T1000 (cell line): ENCODE measurements at regions not wholly inside any gene's neighbourhood (a gene's known extent, or its start where the extent isn't known, plus 50 kb on each side); places are given as distances from the start of the nearest gene placed in this dataset.

Experiments used
- DNase-seq: peaks from one replicate; lab custom pipeline; 2025; ENCODE audit warnings: mixed read lengths; lab: John Stamatoyannopoulos, UW

DNA sequence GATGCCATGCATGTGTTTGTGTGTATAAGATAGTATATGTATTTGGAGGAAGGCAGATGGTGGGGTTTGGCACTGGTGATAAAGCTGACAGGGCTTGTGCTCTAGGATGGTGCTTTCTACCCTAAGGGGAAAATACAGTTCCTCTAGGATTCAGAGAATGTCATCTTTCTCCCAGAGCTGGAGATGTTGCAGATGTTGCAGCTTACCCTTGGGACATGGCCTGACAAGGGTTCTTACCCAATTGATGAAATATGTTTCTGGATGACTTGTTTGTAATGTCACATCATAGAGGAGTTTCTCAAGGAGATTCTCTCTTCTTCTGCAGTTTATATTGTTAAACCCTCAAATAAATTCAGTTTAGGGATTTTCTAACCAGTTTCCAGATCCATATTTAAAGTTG is 52.5 kb upstream of the PITX2 start:
- DNase-seq, result no peak

DNA sequence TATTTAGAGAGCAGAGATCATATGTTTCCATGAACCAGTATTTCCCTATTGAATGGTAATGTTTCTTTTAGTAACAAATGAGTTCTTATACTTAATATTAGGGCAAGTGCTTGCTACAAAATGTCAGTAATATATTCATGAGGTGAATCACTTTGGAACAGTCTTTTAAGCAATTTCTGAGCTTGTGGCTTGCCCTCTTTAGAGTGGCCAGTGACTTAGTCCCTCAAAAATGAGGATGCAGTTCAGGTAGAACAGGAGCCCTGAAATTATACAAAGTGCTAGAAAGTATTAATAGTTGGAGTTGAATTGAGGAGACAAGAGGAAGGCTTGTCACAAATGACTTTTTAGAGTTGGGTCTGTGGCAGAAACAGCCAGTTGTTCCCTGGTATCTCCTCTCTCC is 53.4 kb upstream of the PITX2 start:
- no peak for DNase-seq

DNA sequence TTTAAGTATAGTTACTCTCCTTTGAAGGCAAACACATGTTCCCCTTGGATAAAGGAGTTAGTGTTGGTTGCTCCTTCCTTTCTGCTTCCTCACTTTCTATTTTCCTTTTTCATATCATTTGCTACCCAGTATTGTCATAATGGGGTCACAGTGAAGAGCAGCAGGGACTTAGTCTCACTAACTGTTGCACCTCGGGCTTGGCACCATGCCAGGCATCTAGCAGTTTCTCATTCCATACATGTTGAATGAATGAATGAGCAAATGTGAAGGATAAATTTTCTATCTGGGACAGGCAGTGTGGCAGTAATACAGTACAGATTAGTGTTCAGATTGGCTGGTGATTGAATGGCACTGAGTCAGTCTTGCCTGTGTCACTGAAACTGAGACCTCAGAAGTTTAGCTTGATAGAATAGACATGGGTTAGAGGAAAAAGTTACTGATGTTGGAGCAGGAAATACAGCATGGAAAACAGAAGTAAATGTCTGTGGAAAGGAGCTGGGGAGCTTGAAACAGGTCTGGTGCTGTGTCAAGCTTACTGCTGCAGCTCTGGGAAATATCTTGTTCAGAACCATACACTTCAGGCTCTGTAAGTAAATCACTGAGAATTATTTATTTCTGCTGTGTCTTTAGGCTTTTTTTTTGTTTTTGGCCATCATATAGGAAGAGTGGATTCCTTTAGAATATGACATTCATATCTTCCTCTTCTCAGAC is 55.8 kb upstream of the PITX2 start:
- no peak for DNase-seq

DNA sequence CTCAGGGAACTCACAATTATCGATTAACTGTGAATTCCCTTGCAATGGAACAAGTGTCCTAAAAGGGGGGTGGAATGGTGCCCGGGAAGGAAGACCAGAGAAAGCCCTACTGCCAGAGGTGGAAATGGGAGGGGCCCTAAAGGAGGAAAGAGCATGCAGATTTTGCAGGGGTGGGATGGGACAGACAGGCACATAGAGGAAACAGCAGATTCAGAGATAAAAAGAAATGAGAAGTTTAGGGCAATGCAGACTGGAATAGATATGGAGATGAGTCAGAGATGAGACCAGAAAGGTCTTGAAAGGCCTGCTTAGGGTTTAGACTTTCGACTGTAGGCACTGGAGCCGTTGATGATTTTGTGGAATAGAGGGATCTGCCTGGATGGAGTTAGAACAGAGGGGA is 57.4 kb upstream of the PITX2 start:
- no peak for DNase-seq

DNA sequence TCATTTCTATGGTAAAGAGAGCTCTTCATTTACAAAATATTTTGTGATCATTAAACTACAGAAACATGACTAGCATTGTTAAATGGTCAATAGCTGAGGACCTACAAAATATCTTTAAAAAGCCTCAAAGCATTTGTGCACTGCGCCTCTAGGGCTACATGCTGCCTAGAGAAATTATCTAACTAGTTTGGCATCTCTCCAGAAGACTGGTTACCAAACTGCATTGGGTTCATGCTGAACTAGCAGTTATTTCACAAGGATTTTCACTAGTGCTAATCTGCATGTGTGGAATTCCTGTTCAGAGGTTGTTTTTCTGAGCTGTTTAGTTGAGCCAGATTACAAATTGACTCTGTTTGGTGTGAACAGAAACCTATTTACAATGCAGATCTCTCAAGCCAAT is 58.5 kb upstream of the PITX2 start:
- DNase-seq, result no peak

DNA sequence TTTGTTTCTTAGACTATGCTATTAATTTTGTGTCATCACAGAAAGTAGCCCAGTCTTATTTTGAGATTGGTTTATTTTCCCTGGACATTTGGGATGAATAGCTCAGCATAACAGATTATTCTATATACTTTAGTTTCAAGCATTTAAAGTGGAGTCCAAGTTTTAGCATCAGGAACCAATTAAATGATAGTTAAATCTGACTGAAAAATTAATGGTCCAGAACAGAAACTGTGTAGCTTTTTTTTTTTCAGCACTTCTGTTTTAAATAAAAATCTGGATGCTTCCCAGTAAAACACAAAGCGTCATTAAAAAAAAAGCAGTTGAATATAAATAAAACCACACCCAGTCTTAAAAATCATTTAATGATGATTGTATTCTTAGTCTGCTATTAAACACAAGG is 59.4 kb upstream of the PITX2 start:
- no peak for DNase-seq

DNA sequence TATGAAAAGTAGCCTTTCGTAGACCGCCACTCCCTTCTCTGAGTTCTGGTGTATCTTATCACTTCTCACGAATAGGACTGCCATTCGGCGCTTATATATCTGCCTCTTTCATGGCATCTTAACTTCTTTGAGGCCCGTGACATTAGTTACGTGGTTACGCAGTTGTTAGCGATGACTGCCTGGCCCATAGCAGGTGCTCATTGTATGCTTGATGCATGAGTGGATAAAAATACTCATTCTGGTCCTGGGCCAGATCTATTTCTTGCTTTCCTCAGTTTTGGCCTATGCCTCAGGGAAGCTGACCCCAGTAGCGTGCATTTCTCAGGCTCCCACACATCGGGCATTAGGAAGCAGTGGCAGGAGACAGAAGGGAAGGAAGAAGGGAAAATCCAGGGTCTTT is 60.7 kb upstream of the PITX2 start:
- no peak for DNase-seq

DNA sequence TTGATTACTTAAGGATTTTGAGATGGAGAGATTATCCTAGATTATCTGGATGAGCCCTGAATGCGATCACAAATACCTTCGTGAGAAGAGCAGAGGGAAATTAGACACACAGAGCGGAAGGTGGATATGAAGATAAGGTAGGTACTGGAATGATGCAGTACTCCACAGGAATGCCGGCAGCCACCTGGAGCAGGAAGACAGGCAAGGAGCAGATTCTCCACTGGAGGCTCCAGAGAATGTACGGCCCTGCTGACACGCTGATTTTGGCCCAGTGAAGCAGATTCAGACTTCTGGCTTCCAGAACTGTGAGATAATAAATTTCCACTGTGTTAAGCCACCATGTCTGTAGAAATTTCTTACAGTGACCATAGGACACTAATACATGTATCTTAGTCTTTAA is 79.4 kb upstream of the PITX2 start:
- no peak for DNase-seq

DNA sequence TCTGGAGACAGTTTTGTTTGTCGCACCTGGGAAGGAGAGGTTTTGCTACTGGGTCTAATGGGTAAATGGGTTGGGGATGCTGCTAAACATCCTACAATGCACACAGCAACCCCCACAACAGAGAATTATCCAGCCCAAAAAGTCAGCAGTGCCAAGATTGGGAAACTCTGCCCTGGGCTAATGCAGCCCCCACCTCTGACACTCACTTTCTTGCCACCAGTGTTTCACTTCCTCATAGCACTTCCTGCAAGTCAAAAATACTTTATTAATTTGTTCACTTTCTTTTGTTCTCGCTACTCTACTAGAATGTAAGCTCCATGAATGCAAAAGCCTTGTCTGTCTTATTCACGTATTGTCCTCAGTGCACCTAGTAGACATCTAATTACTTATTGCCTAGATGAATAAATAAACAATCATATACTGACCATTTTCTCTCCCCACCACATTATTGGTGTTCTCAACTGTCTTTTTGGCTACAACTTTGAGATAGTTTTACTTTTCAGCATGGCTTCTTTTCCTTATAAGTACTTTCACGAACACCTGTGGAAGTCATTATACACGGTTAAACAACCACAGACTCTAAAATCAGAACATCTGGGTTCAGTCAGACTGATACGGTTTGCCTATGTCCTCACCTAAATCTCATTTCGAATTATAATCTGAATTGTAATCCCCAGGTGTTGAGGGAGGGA is 82.0 kb upstream of the PITX2 start:
- no peak for DNase-seq

DNA sequence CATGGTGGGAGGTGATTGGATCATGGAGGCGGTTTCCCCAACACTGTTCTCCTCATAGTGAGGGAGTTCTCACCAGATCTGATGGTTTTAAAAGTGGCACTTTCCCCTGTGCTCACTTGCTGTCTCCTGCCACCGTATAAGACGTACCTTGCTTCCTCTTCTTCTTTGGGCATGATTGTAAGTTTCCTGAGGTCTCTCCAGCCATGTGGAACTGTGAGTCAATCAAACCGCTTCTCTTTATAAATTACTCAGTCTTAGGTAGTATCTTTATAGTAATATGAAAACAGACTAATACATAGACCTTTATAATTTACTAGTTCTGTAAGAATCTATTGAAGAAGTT is 82.5 kb upstream of the PITX2 start:
- DNase-seq, result no peak

DNA sequence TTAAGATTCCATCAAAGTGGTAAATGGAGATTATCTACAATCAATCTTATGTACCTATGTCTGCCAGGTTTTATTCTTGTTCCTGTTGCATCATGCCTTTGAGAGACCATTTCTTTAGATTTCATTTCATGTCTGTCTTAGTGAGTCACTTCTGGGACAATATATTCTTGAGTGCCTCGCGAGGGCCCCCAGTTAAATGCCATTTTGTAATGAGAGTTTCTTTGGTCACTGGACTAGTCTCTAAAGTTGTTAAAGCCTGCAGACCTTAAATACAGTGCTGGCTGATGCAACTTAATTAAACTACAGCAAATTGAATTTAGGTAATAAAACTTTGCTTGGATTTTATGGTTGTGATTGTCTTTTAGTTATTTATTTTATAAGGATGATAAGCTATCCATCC is 87.2 kb upstream of the PITX2 start:
- no peak for DNase-seq

DNA sequence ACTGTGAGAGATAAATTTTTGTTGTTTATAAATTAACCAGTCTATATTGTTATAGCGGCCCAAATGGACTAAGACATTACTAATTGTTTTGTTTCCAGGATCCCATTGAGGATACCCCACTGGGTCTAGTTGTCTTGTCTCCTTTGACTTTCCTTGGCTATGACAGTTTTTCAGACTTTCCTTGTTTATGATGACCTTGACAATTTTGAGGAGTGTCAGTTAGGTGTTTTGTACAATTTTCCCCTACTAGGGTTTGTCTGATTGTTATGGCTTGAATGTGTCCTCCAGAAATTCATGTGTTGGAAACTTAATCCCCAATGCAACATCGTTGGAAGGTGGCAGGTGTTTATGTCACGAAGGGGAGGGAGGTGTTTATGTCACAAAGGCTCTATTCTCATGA is 89.6 kb upstream of the PITX2 start:
- no peak for DNase-seq

DNA sequence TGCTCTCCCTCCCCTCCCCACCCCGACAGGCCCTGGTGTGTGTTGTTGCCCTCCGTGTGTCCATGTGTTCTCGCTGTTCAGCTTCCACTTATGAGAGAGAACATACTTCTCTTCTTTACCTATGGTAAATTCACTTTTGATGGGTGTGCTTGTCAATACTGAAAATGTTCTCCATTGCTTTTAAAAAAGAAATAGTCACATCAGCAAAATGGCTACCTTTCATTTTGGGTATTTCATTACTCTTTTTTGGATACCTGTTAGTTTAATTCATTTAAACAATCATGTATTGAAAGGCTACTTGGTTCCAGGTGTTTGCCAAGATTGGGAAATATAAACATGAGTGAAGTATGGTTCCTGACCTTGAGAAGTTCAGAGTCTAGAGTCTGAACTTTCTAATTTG is 107.4 kb upstream of the PITX2 start:
- no peak for DNase-seq

DNA sequence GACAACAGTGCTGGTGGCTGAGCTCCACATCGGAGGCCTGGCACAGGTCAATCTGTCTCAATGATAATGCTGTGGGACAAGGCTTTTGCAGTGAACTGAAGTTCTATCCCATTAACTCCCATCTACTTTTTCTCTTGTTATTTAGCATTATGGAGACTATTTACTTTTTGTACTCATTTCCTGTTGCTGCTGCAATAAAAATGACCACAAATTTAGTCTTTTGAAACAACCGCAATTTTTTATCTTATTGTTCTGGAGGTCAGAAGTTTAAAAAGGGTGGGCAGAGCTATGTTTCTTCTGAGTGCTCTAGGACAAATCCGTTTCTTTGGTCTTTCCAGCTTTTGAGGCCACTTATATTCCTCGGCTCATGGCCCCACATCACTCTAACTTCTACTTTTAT is 111.0 kb upstream of the PITX2 start:
- no peak for DNase-seq

DNA sequence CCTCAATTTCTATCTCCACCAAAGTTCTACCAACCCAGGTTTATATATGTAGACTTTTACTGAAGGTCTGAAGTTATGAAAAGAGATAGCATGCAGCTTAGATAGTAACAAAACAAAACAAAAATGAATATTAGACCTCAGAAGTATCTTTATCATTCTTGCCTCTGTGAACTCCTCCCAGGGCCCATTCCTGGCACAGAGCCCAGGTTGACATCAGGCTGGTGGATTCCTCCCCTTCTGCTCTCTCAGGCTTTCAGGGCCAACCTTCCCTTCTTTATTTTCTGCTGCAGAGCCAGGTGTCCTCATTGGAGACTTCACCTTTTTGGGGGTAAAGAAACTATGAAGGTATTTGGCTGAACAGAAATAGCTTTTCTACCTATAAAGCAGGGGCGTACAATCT is 112.8 kb upstream of the PITX2 start:
- no peak for DNase-seq

DNA sequence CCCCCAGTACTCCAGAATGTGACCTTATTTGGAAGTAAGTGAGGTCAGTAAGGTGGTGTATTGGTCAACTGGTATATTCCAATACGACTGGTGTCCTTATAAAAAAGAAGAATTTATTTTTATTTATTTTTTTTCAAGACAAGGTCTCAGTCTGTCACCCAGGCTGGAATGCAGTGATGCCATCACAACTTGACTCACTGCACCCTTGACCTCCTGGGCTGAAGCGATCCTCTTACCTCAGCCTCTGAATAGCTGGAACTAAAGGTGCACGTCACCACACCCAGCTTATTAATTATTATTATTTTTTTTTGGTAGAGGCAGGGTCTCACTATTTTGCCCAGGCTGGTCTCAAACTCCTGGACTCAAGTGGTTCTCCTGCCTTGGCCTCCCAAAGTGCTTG is 115.1 kb upstream of the PITX2 start:
- DNase-seq, result no peak

DNA sequence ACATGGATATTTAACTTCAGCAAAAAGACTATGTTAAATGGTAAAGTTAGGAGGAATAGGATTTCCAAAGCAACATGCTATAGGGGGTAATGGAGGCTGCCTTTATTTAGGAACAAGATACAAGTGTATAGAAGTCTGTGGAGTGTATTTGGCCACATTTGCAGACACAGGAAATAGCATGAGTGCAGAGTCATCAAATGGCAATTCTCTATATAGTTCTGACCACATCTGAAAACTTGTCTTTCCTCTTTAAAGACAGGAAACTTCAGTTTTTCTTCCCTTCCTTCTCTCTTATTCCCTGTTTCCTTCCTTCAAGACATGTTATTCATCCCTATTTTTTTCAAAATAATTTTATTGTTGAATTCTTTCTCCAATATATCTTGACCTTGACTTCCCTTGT is 119.3 kb upstream of the PITX2 start:
- no peak for DNase-seq

DNA sequence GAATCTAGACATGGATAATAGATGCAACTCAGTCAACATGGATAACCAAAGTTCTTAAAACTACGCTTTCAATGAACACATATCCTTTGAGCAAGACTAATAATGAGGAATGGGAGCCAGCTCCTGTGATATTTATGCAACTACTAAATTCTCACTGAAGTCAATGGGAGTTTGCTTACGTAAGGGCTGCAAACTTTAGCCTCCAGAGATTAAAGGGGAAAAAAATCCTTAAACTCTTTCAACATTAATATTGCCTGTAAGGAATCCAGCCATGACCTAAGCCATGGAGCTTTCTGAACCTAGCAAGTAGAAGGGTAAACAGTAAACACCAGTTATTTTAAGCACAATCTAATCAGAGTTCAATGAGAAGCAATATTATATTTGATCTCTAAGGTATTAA is 125.2 kb upstream of the PITX2 start:
- DNase-seq, result no peak

DNA sequence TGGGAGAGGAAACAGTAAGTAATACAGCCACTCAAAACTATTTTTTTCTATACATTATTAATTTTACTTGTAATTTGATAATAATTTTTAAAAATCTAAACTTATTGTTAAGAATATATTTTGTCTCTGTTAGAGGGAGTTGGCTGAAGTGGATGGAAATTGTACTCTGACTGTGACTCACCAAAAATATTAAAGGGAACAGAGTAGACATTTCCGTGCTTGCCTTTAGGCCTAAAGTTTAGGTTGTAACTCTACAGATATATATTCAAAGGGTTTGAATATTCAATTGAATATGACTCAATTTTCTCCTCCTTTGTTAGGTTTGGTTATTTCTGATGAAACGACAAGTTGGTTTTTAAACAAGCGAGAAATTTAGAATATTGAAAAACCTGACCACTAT is 128.3 kb upstream of the PITX2 start:
- no peak for DNase-seq

DNA sequence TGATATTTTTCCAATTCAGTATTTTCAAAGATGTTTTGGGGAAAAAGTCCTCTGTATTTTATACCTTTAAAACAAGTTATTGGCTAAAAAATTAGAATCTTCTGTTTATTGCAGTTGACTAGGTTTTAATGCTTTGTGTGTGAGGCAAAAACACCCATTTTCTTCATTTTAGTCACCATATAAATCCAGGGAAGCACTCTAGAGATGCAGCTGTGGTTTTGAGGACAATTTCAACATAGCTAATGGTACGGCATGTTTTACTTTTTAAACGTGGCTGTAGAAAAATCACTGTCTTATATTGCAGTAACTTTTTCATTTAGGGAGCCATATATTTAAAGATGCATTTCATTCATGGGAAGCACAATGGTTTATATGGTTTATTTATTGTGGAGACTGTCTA is 129.1 kb upstream of the PITX2 start:
- no peak for DNase-seq

DNA sequence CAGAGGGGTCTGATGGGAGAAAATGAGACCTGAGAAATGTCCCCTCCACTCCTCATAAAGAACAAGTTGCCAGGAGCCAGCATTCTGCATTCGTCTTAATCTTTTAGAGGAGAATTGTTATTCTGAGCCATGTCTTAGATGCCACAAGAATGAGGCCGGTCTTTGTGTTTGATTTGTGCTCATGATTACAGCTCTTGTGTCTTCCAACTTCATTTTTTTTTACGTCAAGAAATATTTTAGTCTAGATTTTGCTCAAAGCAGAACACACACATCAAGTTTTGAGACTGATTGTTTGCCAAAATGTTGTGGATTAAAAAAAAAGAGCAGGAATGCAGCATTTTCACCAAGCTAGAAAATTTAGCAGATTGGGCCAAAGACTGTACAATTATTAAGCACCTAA is 130.6 kb upstream of the PITX2 start:
- no peak for DNase-seq

DNA sequence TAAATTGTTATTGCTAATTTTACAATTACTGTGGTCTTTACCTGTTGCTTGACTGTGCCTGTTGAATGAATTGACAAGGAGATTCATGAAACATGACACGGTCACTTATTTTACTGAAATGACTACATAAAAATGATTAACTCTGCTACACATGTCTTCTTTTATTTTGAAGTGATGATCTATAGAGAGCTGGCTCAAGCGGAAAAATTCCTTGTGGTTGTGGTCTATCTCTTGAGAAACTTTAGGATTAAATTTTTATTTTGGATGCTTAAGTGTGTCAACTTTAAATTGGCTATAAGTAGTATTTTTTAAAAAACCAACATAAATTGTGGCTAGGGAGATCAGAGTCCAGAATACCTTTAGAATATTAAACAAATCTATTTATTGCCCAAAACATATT is 131.8 kb upstream of the PITX2 start:
- no peak for DNase-seq

DNA sequence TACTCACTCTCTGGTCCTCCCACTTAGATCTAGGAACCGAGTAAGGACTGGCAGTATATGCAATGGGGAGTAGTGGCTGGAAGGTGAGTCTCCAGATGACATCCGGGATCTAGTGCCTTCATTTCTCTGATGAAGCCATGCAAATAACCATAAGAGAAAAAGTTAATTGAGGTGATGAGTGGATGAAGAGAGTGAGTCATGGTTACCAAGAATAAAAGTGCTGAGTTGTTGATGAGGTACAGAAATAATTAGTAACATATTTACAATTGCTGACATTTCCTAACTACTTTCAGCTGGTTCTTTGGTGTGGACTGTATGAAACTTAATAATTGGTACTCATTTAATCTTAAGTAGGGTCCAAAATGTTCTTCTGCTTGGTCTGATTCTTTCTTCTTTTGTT is 146.7 kb upstream of the PITX2 start:
- no peak for DNase-seq

DNA sequence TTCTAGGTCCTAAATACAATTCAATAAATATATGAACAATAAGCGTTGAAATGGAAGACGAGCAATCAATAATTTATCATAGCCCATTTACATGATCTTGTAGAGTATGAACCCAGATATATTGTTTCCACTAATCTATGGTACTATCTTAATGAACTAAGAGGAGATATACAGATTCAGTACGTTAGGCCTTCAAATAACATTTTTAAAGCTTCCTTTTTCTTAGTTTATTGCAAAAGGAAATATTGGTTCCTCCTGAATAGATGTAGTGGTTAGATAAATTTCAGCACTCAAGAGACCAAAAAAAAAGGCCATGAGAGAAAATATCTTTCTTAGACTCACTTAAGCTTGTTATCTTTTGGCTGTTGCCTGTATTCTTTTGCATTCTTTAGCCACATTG is 147.5 kb upstream of the PITX2 start:
- DNase-seq, result no peak
